GM19467 (cell line): ENCODE measurements at regions not wholly inside any gene's neighbourhood (a gene's known extent, or its start where the extent isn't known, plus 50 kb on each side); places are given as distances from the start of the nearest gene placed in this dataset.
"Not testable (repeated sequence)": the region's sequence is repeated elsewhere in the genome, so short reads cannot be mapped to it uniquely, and the experiment has no call there.

Source experiments
- ATAC-seq: cut with Tn5 transposase; IDR thresholded peaks from one replicate; pipeline ENCODE4 v1.9.1; 2021; ENCODE audit warnings: mild to moderate bottlenecking, moderate library complexity; ENCODE audit not compliant: unreplicated experiment

- no peak for ATAC-seq
Measured at GRCh38 chr3:22856811-22857210, 346.3 kb upstream of the UBE2E2 start.

- no peak for ATAC-seq
Measured at GRCh38 chr3:22858486-22858885, 344.6 kb upstream of the UBE2E2 start.

DNA sequence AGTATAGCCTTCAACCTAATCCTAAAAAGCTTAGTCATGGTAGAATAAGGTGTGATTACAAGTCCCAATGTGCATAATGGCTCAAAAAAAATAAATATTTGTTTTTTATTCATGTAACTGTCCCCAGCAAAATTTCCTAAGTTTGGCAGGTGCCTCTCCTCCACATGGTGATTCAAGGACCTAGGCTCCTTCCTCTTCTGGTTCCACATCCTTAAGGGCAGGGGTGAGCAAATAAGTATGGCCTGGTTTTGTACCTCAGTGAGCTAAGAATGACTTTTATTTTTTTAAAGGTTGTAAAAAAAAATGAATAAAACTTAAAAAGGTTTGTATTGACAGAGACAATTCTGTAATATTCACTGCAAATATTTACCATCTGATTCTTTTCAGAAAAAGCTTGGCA is 343.5 kb upstream of the UBE2E2 start:
- no peak for ATAC-seq

DNA sequence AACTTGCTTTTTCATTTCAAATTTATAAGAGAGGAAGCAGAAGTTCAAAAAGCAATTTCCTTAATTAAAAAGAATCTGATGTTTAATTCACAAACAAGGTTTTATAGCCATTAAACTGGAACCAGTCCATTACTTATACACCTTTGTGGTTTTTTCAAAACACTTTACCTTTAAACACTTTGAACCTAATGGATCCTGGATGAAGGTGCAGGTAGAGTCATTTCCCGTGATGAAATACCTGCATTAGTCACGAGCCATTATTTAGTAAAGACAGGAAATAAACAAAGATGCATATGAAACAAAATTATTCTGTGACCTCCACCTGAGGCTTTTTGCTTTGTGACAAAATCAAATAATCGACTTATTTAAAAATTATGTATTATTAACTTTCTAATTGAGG is 341.7 kb upstream of the UBE2E2 start:
- ATAC-seq, result no peak

DNA sequence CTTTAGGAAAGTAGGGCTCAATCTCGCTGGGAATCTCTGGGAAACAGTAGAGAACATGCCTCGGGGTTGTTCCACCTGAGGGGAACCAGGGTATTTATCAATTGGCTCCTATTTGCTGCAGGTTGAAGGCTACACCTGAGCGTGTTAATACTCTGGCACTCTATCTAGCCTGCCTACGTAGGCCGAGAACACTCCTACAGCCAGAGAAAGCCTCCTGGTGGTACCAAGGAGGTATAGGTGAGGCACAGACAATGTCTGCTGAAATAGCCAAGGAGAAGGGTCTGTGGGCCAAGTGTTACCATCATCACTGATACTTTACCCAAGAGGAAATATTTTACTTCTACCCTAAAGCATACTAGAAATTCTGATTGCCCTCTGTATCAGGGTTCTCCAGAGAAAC is 341.0 kb upstream of the UBE2E2 start:
- ATAC-seq, result no peak

GRCh38 chr3:22882834-22883233 is 320.3 kb upstream of the UBE2E2 start:
- not testable (repeated sequence) for ATAC-seq

DNA sequence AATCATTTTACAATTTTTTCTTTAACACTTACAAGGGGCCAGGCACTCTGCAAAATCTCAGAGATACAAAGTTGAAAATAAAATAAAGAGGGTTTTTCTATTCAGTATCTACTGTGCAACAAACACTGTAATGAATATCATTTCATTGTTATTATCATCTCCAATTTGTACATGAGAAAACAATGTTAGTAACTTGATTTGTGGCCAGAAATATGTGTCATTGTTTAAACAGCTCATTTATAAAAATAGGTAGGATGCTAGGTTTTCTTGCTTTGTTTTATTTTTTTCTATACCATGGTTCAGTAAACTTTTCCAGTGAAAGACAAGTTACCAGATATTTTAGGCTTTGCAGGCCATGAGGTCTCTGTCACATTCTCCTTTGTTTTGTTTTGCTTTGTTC is 318.1 kb upstream of the UBE2E2 start:
- ATAC-seq, result no peak

DNA sequence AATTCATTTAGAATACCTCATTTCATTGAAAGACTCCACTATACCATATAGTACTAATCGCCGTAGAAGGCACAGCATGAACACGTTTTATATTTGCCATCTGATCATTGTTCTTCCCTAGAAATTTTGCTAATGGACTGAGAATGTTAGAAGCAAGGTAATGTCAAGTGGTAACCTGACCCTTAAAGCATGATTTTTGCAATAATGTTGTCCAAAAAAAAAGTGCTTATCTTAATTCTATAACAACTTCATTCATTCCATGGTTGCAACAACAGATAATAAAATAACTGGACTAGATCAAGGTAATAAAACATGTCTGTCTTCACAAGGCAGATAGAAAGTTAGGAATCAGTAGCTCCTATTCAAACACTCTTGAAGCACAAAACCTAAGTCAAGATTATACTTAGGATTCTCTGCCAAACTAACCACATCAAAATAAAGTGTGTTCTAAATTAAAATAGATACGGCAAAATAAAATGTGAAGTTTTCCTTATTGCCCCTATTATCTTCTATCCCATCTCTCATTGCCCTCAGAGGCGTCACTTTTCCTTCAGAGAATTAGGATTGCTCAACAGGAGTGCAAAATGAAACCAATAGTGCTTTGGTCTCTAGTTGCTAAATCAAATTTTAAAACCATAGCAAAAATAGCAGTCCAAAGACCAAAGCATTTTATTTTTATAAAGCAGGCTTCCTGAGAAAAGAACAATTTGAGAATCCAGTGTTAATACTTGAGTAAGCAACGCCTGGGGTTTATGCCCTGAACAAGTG is 317.4 kb upstream of the UBE2E2 start:
- no peak for ATAC-seq

- ATAC-seq, result no peak
Measured at GRCh38 chr3:22886439-22887068, 316.6 kb upstream of the UBE2E2 start.

GRCh38 chr3:22887664-22888291 is 315.3 kb upstream of the UBE2E2 start:
- no peak for ATAC-seq

GRCh38 chr3:22893101-22893500 is 310.0 kb upstream of the UBE2E2 start:
- no peak for ATAC-seq

GRCh38 chr3:22893644-22894325 is 309.3 kb upstream of the UBE2E2 start:
- ATAC-seq, result no peak

DNA sequence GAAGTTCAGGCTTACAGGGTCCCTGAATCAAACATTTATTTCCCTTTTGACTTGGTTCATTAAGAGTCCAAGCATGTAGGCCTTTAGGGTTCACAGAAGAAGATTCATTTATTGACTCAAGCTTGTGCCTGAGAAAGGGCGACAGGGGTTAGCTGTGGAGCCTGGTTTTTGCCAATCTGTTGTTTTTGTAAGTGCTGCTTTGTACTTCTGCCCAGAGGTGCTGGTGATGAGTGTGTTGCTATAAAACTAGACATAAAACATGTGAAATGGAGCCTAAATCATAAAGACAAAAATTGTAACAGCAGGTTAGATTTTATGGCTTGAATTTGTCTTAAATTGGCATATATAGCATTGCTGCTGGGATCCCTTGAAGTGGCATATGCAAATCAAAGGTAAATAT is 308.3 kb upstream of the UBE2E2 start:
- ATAC-seq, result no peak

DNA sequence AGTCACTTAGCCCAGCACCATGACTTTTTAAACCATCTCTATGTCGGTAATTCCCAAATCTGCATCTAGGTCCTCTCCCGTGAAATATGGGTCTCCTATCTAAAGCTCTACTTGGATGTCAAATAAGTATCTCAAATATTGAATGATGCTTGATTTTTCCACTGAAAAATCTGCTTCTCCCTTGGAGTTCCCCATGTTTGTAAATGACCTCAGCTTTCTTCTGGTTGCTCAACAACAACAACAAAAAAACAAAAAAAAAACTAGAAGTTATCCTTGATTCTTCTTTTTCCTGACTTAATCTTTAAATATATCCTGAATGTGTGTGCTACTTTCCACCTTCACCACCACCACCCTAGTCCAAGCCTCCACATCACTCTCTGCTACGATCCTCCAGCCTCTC is 307.5 kb upstream of the UBE2E2 start:
- ATAC-seq, result no peak

DNA sequence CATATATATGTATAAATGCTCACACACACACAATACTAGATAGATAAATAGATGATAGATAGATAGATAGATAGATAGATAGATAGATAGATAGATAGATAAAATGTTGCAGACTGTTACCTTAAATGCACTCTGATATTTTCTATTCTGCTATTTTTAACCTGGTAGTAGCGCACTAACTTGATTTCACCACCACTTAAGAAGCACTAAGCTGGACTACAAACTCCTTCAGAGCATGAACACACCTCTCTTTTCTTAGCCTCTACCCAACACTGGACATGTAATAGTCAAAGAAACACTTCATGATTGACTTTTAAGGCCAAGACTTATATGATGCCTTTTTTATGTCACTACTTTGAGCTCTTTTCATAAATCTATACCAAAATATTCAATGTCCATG is 304.6 kb upstream of the UBE2E2 start:
- no peak for ATAC-seq

DNA sequence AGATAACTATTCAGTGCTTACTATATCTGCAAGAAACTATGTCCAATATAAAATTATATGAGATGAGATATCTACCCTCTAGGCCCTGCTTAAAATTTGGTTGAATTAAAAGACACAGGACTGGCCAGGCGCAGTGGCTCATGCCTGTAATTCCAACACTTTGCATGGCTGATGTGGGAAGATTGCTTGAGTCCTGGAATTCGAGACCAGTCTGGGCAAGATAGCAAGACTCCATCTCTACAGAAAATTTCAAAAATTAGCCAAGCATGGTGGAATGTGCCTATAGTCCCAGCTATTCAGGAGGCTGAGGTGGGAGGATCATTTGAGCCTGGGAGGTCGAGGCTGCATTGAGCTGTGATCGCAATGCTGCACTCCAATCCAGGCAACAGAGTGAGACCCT is 303.7 kb upstream of the UBE2E2 start:
- no peak for ATAC-seq

DNA sequence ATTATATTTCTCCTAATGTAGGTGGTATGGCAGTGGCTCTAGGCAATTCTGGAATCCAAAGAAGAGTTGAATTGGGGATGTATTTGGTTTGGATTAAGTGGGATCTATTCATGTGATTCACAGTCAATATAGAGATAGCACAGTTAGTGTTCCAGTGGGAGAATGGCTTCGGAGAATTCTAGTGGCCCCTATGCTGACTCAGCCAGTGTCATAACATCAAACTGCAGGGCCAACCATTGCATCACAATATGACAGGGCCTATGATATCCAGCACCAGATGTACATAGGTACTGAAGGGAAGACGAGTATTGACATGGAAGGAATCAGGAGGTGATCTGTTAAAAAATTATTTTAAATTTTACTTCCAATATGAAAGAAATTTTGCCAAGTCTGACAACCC is 302.8 kb upstream of the UBE2E2 start:
- no peak for ATAC-seq

GRCh38 chr3:22901684-22902083 is 301.4 kb upstream of the UBE2E2 start:
- no peak for ATAC-seq

DNA sequence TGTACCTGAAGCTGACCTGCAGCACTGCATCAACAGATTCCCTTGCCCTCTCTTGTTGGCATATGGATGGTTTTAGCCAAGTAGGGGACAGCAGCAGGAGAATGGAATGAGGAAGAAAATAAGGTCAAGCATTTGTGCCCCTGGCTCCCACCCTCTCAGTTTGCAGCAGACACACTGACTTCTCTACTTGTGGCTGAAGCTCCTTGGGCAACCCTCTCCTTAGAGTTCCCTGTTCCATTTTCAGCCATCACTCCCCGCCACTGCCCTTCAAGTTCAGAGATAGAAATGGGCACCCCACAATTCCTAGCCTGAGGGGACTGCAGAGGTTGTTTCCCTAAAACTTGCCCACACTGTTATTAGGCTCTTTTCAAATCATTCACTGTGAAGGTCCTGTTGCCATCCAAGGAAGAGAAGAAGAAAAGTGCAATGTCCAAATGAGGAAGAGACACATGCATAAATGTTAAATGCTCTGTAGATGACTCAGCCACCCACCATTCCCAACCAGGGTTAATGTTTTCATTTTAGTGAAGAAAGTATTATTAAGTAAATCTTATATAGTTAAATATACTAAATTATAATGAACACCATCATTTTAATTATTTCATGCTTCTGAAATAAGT is 295.9 kb upstream of the UBE2E2 start:
- no peak for ATAC-seq

DNA sequence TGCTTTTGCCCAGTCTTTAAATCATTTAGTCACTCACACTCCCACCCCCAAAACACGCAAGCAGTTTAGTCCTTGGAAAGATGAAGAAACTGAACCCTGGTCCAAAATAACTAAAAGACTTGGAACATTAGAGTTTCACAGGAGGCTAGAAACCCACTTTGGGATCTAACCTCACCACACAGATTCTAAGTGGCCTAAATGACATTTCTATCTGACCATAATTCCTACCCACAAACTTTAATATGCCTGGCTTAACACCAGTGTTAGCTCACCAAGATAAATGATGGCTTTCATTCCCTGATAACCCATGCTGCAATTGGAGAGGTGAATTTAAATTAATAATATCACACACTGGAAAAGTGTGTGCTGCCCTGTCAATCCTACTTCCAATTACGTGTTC is 295.3 kb upstream of the UBE2E2 start:
- ATAC-seq, result no peak

- ATAC-seq, result no peak
Measured at GRCh38 chr3:22908989-22909507, 294.1 kb upstream of the UBE2E2 start.
